Coronary artery (tissue), 2 donors: ENCODE measurements at regions not wholly inside any gene's neighbourhood (a gene's known extent, or its start where the extent isn't known, plus 50 kb on each side); places are given as distances from the start of the nearest gene placed in this dataset.

Experiments
- DNase-seq: peaks from one replicate; pipeline ENCODE4 v3.0.0-alpha.2; 2017; ENCODE audit warnings: low spot score
- H3K27ac ChIP-seq, 2 donors: fragments of 200-600 bp; sonication (generic); one replicate each; pipeline ENCODE4 v1.5.1; 2016 to 2019
- H3K4me3 ChIP-seq: fragments of 200-600 bp; sonication (generic); 2 replicates; pipeline ENCODE4 v1.5.1; 2016; ENCODE audit warnings: mild to moderate bottlenecking, moderate library complexity
- CTCF ChIP-seq: fragments of 200-600 bp; sonication (generic); IDR thresholded peaks from one replicate; pipeline ENCODE4 v1.5.1; 2019; ENCODE audit warnings: antibody characterized with exemption

GRCh38 chr3:86282106-86282787 lies 708.7 kb downstream of the VGLL3 start:
- TF ChIP-seq CTCF, result no peak
- no peak for DNase-seq
- Histone ChIP-seq H3K27ac (no peak overlapping the region), H3K4me3 (no peak overlapping the region)

DNA sequence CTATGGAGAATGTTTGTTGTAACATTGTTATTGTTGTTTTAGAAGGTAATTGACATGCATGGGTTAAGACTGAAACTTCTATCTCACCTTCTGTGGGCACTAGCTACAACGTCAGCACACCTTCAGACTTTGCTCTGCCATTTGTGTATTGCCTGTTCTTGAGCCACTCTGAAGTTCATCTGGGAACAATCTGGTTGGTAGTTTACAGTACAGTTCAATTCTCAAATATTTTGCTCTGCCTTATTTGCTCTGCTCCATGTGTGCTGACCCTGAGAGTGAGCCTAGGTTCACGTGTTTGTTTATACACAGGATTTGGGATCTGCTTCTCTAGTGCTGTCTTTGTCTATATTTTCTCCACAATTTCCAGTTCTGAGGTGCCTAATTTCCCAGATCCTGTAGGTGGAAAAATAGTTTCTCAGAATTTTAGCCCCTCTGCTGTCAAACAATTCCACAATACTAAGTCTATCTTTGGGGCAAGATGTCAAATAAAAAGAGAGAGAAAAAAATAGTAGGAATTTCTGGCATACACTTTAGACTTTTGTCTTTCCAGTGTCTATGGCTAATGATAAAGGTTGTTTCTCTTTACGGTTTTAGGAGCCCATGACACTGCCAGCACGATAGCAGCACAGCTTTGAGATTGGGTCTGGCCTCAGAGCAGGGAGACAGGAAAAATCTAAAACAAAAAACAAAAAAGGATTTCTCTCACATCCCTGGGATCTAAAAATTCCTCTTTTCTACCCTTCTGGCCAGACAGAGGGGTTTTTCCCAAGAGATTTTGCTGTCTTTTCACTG lies 721.4 kb downstream of the VGLL3 start:
- Histone ChIP-seq H3K4me3 (no peak overlapping the region), H3K27ac (no peak overlapping the region)
- TF ChIP-seq CTCF, result no peak
- no peak for DNase-seq

DNA sequence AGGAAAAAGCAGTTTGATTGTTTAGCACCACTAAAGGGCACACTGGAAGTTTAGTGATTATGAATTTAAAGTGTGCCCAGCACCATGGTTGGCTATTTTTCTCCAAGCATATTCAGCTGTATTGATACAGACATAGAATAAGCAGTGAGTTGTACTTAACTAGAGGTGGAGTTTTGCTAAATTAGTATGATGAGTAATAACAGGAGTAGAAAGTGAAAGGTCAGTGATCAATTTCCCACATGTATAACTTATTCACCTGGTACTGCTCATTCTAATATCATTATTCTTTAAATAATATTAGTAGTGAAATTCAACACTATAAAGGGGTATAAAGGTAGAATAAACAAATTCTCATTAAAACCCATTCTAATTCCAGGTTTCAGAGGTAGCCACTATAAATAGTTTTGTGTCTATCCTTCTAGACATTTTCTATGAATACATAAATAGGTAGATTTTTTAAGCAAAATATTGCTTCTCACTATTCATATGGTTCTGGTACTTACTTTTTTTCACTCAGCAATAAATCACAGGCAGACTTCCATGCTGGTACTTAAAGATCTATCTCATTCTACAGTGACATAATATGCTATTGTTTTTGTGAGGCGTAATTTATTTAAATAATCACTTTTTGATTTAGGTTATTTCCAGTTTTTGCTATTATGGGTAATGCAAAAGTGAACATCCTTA lies 732.9 kb downstream of the VGLL3 start:
- H3K27ac ChIP-seq, result no peak overlapping the region
- no peak for DNase-seq
- no peak for TF ChIP-seq CTCF
- H3K4me3 ChIP-seq, result no peak overlapping the region

DNA sequence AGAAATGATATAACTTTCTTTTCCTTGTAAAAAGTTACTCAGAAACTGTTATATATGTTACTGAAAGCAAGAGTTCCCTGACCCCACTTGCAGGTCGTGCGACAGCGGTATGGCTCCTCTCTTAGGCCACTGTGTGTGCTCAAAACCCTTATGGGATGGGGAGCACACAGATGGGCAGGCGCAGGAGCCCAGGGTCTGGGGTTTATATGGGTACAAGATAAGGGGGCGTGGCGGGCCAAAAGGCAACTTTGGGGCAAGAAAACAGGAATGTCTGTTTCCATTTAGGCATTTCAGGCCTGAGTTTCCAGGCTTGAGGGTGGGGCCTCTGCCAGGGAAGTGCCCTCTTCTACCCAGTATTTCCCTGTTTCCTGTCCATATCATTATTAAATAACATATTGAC lies 736.5 kb downstream of the VGLL3 start:
- H3K27ac ChIP-seq, result no peak overlapping the region
- no peak for DNase-seq
- H3K4me3 ChIP-seq, result no peak overlapping the region
- no peak for TF ChIP-seq CTCF

DNA sequence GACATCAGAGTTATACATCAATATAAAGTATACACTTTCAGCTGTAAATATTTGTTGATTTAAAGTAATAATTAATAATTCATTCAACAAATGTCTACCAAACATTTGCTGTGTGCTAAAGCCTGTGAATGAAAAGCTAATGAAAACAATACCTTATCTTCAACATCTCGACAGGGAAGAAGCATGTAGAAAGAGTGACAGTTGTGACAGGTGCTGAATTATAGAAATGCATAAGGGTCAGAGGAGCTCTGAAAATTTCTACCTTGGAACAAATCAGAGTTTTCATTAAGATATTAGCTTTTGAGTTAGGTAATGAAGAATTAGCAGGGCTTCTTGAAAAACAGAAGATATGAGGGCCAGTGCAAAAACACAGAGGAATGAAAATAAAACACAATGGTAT lies 739.2 kb downstream of the VGLL3 start:
- Histone ChIP-seq H3K27ac (no peak overlapping the region), H3K4me3 (no peak overlapping the region)
- TF ChIP-seq CTCF, result no peak
- DNase-seq, result no peak

DNA sequence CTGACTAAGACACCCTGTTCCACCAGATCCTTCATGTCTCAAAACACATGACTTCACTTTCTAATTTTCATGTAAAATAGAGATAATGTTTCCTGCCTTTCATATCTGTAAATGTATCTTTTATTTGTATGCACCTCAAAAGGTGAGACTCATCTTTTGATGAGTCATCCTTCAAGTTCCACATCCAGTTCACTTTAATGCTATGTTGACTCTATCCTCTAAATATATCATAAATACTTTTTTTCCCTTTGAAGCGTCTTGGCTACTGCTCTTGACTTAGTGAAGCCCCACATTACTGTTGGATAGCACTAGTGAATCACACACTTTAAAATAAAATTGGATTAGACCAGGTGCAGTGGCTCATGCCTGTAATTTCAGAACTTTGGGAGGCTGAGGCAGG lies 741.1 kb downstream of the VGLL3 start:
- Histone ChIP-seq H3K27ac (no peak overlapping the region), H3K4me3 (no peak overlapping the region)
- DNase-seq, result no peak
- TF ChIP-seq CTCF, result no peak
